HEK293 (cell line): ENCODE measurements at regions not wholly inside any gene's neighbourhood (a gene's known extent, or its start where the extent isn't known, plus 50 kb on each side); places are given as distances from the start of the nearest gene placed in this dataset.
A peak's percentile ranks its signal among the peaks of the same experiment; 100 is the strongest.

ENCODE experiments used
- CTCF ChIA-PET: fragments of 350-600 bp; formaldehyde crosslinking; extraction: SDS; loops from one replicate; lab custom pipeline; 2021; ENCODE audit warnings: antibody characterized with exemption; lab: Yijun Ruan, JAX
- POLR2A ChIA-PET: fragments of 300-600 bp; formaldehyde crosslinking; extraction: SDS; loops from one replicate; lab custom pipeline; 2020; ENCODE audit warnings: antibody characterized with exemption, inconsistent platforms; lab: Yijun Ruan, JAX
- H3K27ac ChIP-seq: fragments of 200-500 bp; sonication (Bioruptor generic); 2 replicates; pipeline ENCODE4 v1.5.1; 2014; ENCODE audit warnings: low read depth, low read length, control low read depth, inconsistent platforms; ENCODE audit errors: extremely low read depth
- H3K36me3 ChIP-seq, 2 experiments: fragments of 200-500 bp in 1 of 2; sonication (Bioruptor generic) in 1 of 2; 1 replicate in 1 of 2; 2 replicates in 1 of 2; pipeline ENCODE4 v1.5.1; 2014 to 2017; ENCODE audit warnings: inconsistent platforms in 2 of 2, low read length in 2 of 2; ENCODE audit not compliant: control insufficient read depth in 2 of 2, insufficient read depth in 1 of 2
- H3K4me1 ChIP-seq: fragments of 200-500 bp; sonication (Bioruptor generic); 2 replicates; pipeline ENCODE4 v1.5.1; 2014; ENCODE audit warnings: mild to moderate bottlenecking, low read length, inconsistent platforms; ENCODE audit not compliant: control insufficient read depth, insufficient read depth
- H3K4me3 ChIP-seq: 2 replicates; pipeline ENCODE4 v1.5.1; 2011; ENCODE audit warnings: low read depth, mild to moderate bottlenecking, control low read depth, low read length, moderate library complexity
- H3K9me3 ChIP-seq: fragments of 200-500 bp; sonication (Bioruptor generic); 2 replicates; pipeline ENCODE4 v1.5.1; 2014; ENCODE audit warnings: low read depth, low read length, inconsistent platforms; ENCODE audit not compliant: control insufficient read depth, insufficient read depth
- BCL6B ChIP-seq: fragments of 450-650 bp; formaldehyde crosslinking; IDR thresholded peaks from 2 replicates; pipeline ENCODE4 v1.5.1; 2017; ENCODE audit warnings: missing biosample characterization, missing genetic modification characterization
- GLI2 ChIP-seq: fragments of 450-650 bp; formaldehyde crosslinking; IDR thresholded peaks from 2 replicates; pipeline ENCODE4; 2017; ENCODE audit warnings: missing biosample characterization, missing genetic modification characterization, low read depth, borderline replicate concordance
- KLF10 ChIP-seq: fragments of 450-650 bp; IDR thresholded peaks from 2 replicates; pipeline ENCODE4 v1.5.1; 2018; ENCODE audit warnings: missing biosample characterization, mild to moderate bottlenecking, missing genetic modification characterization
- PRDM6 ChIP-seq: fragments of 450-650 bp; formaldehyde crosslinking; IDR thresholded peaks from 2 replicates; pipeline ENCODE4 v1.5.1; 2017; ENCODE audit warnings: missing biosample characterization, missing genetic modification characterization
- REPIN1 ChIP-seq: fragments of 450-650 bp; formaldehyde crosslinking; IDR thresholded peaks from 2 replicates; pipeline ENCODE4 v1.5.1; 2017; ENCODE audit warnings: missing biosample characterization, missing genetic modification characterization, low read depth
- ZBTB44 ChIP-seq: fragments of 450-650 bp; IDR thresholded peaks from 2 replicates; pipeline ENCODE4 v1.5.1; 2018; ENCODE audit warnings: missing biosample characterization, mild to moderate bottlenecking, missing genetic modification characterization
- ZBTB6 ChIP-seq: fragments of 450-650 bp; formaldehyde crosslinking; IDR thresholded peaks from 2 replicates; pipeline ENCODE4 v1.5.1; 2017; ENCODE audit warnings: missing biosample characterization, missing genetic modification characterization
- ZBTB7A ChIP-seq: fragments of 450-650 bp; formaldehyde crosslinking; IDR thresholded peaks from 2 replicates; pipeline ENCODE4 v1.5.1; 2016; ENCODE audit warnings: low read depth, missing biosample characterization, missing genetic modification characterization
- ZEB2 ChIP-seq: fragments of 450-650 bp; formaldehyde crosslinking; IDR thresholded peaks from 2 replicates; pipeline ENCODE4 v1.5.1; 2016; ENCODE audit warnings: missing biosample characterization, missing genetic modification characterization
- ZNF10 ChIP-seq: fragments of 450-650 bp; formaldehyde crosslinking; IDR thresholded peaks from 2 replicates; pipeline ENCODE4 v1.5.1; 2017; ENCODE audit warnings: missing biosample characterization, missing genetic modification characterization
- ZNF175 ChIP-seq: fragments of 450-650 bp; formaldehyde crosslinking; IDR thresholded peaks from 2 replicates; pipeline ENCODE4 v1.5.1; 2016; ENCODE audit warnings: missing biosample characterization, missing genetic modification characterization
- ZNF18 ChIP-seq: fragments of 450-650 bp; formaldehyde crosslinking; IDR thresholded peaks from 2 replicates; pipeline ENCODE4 v1.5.1; 2016; ENCODE audit warnings: missing biosample characterization, missing genetic modification characterization
- ZNF214 ChIP-seq: fragments of 450-650 bp; formaldehyde crosslinking; IDR thresholded peaks from 2 replicates; pipeline ENCODE4 v1.5.1; 2017; ENCODE audit warnings: missing biosample characterization, mild to moderate bottlenecking, missing genetic modification characterization, borderline replicate concordance
- ZNF248 ChIP-seq: fragments of 450-650 bp; formaldehyde crosslinking; IDR thresholded peaks from 2 replicates; pipeline ENCODE4 v1.5.1; 2017; ENCODE audit warnings: missing biosample characterization, missing genetic modification characterization
- ZNF302 ChIP-seq: fragments of 450-650 bp; formaldehyde crosslinking; IDR thresholded peaks from 2 replicates; pipeline ENCODE4 v1.5.1; 2016; ENCODE audit warnings: missing biosample characterization, missing genetic modification characterization, low read depth
- ZNF341 ChIP-seq: fragments of 450-650 bp; formaldehyde crosslinking; IDR thresholded peaks from 2 replicates; pipeline ENCODE4; 2016; ENCODE audit warnings: low read depth, missing biosample characterization, missing genetic modification characterization
- ZNF354C ChIP-seq: fragments of 450-650 bp; formaldehyde crosslinking; IDR thresholded peaks from 2 replicates; pipeline ENCODE4 v1.5.1; 2016; ENCODE audit warnings: missing biosample characterization, missing genetic modification characterization, low read depth, borderline replicate concordance
- ZNF362 ChIP-seq: fragments of 450-650 bp; formaldehyde crosslinking; IDR thresholded peaks from 2 replicates; pipeline ENCODE4 v1.5.1; 2016; ENCODE audit warnings: missing biosample characterization, missing genetic modification characterization
- ZNF510 ChIP-seq: fragments of 450-650 bp; formaldehyde crosslinking; IDR thresholded peaks from 2 replicates; pipeline ENCODE4 v1.5.1; 2018; ENCODE audit warnings: mild to moderate bottlenecking, missing genetic modification characterization, missing biosample characterization; ENCODE audit not compliant: insufficient replicate concordance
- ZNF549 ChIP-seq: fragments of 450-650 bp; IDR thresholded peaks from 2 replicates; pipeline ENCODE4 v1.5.1; 2018; ENCODE audit warnings: missing biosample characterization, missing genetic modification characterization, mild to moderate bottlenecking, inconsistent platforms, moderate library complexity
- ZNF571 ChIP-seq: fragments of 450-650 bp; formaldehyde crosslinking; IDR thresholded peaks from 2 replicates; pipeline ENCODE4 v1.5.0; 2017; ENCODE audit warnings: missing biosample characterization, missing genetic modification characterization
- ZNF610 ChIP-seq: fragments of 450-650 bp; formaldehyde crosslinking; IDR thresholded peaks from 2 replicates; pipeline ENCODE4 v1.5.1; 2016; ENCODE audit warnings: missing biosample characterization, missing genetic modification characterization, borderline replicate concordance
- ZNF626 ChIP-seq: fragments of 450-650 bp; sonication (Bioruptor Pico); formaldehyde crosslinking; IDR thresholded peaks from 2 replicates; pipeline ENCODE4 v1.5.1; 2018; ENCODE audit warnings: missing biosample characterization, missing genetic modification characterization, inconsistent platforms
- ZNF629 ChIP-seq: fragments of 450-650 bp; formaldehyde crosslinking; IDR thresholded peaks from 2 replicates; pipeline ENCODE4 v1.5.1; 2017; ENCODE audit warnings: missing biosample characterization, missing genetic modification characterization
- ZNF701 ChIP-seq: fragments of 450-650 bp; formaldehyde crosslinking; IDR thresholded peaks from 2 replicates; pipeline ENCODE4 v1.5.1; 2016; ENCODE audit warnings: missing biosample characterization, missing genetic modification characterization
- ZNF776 ChIP-seq: fragments of 450-650 bp; formaldehyde crosslinking; IDR thresholded peaks from 2 replicates; pipeline ENCODE4 v1.5.0; 2017; ENCODE audit warnings: missing biosample characterization, missing genetic modification characterization, borderline replicate concordance

GRCh38 chr2:67514515-67514914 is 117.4 kb downstream of the ETAA1 start:
- ChIA-PET CTCF (no interaction called here), POLR2A (no interaction called here)
- H3K36me3 ChIP-seq: no peaks in the 10 kb centered on the region
- H3K4me1 ChIP-seq: 0 out of 2 replicates have a peak, but pooled peaks cover 2% of the 10 kb centered on the region
- no peak for TF ChIP-seq KLF10 (tag by site-specific recombination)
- TF ChIP-seq PRDM6: peak; percentile 66
- TF ChIP-seq ZNF571 (tag by site-specific recombination): no peak
- no peak for TF ChIP-seq ZNF354C (tag by site-specific recombination)
- TF ChIP-seq ZBTB44: no peak
- TF ChIP-seq ZNF776 (tag by site-specific recombination): no peak
- TF ChIP-seq ZNF610 (tag by site-specific recombination): no peak
- no peak for TF ChIP-seq ZNF18 (tag by site-specific recombination)
- TF ChIP-seq ZNF214 (tag by site-specific recombination): no peak
- no peak for TF ChIP-seq ZNF549 (tag by site-specific recombination)
- TF ChIP-seq GLI2: no peak
- peak; percentile 43; the same call in 1 of the 2 replicates for TF ChIP-seq ZNF629
- TF ChIP-seq ZBTB6 (tag by site-specific recombination): peak; percentile 53; the same call in 1 of the 2 replicates
- TF ChIP-seq ZNF341 (tag by site-specific recombination): no peak
- no peak for TF ChIP-seq ZNF175 (tag by site-specific recombination)
- TF ChIP-seq ZNF248: no peak
- peak; percentile 72; the same call in 1 of the 2 replicates for TF ChIP-seq ZNF362 (tag by site-specific recombination)
- no peak for TF ChIP-seq ZNF701 (tag by site-specific recombination)
- no peak for TF ChIP-seq ZNF302 (tag by site-specific recombination)
- TF ChIP-seq ZEB2: no peak
- no peak for TF ChIP-seq REPIN1 (tag by site-specific recombination)
- no peak for TF ChIP-seq BCL6B (tag by site-specific recombination)
- no peak for TF ChIP-seq ZBTB7A
- no peak for TF ChIP-seq ZNF10 (tag by site-specific recombination)
- no peak for TF ChIP-seq ZNF510 (tag by site-specific recombination)
- TF ChIP-seq ZNF626 (tag by site-specific recombination): no peak
- H3K4me3 ChIP-seq: no peak overlapping the region
- no peaks in the 10 kb centered on the region for H3K9me3 ChIP-seq
- no peak overlapping the region for H3K27ac ChIP-seq
